Panc1 (cell line): ENCODE measurements at regions not wholly inside any gene's neighbourhood (a gene's known extent, or its start where the extent isn't known, plus 50 kb on each side); places are given as distances from the start of the nearest gene placed in this dataset.

ENCODE experiments used
- ATAC-seq: fragments of 200-7000 bp; cut with Tn5 transposase; 2 replicates; pipeline ENCODE4 v1.9.1; 2020; ENCODE audit warnings: mild to moderate bottlenecking, moderate library complexity
- BruUV-seq: library from RNA; stranded (reverse); fragments of 400-500 nt; replicated peaks from 2 replicates; lab custom pipeline; 2021; lab: Mats Ljungman, UMichigan
- CTCF ChIA-PET: fragments of 300-600 bp; sonication (Branson Sonifier 250); formaldehyde crosslinking; loops from one replicate; lab custom pipeline; 2022; ENCODE audit warnings: antibody characterized with exemption; lab: Charles Lee
- POLR2A ChIA-PET: fragments of 300-600 bp; sonication (Branson Sonifier 250); formaldehyde crosslinking; loops from one replicate; lab custom pipeline; 2022; ENCODE audit warnings: antibody characterized with exemption; lab: Charles Lee
- DNase-seq: peaks from one replicate; pipeline ENCODE4 v3.0.0-alpha.2; 2010; ENCODE audit warnings: low read depth, low spot score
- H3K27ac ChIP-seq: 2 replicates; pipeline ENCODE4 v1.5.1; 2011; ENCODE audit warnings: mild to moderate bottlenecking, low read length, inconsistent platforms
- H3K27me3 ChIP-seq: fragments of 200-500 bp; sonication (Bioruptor generic); 2 replicates; pipeline ENCODE4 v1.6.0; 2014; ENCODE audit warnings: low read length, inconsistent platforms; ENCODE audit not compliant: control insufficient read depth, insufficient read depth
- H3K36me3 ChIP-seq: fragments of 200-500 bp; sonication (Bioruptor generic); 2 replicates; pipeline ENCODE4 v1.5.1; 2014; ENCODE audit warnings: inconsistent platforms, mild to moderate bottlenecking, low read length, moderate library complexity; ENCODE audit not compliant: control insufficient read depth, insufficient read depth
- H3K4me1 ChIP-seq: 2 replicates; pipeline ENCODE4 v1.5.1; 2011; ENCODE audit warnings: inconsistent platforms, mild to moderate bottlenecking, low read length, moderate library complexity; ENCODE audit not compliant: control insufficient read depth, insufficient read depth
- H3K4me3 ChIP-seq, 2 experiments: 2 replicates each; pipeline ENCODE4 v1.5.1; 2011 to 2012; ENCODE audit warnings: low read depth in 2 of 2, low read length in 2 of 2, mild to moderate bottlenecking in 2 of 2, inconsistent platforms in 1 of 2, moderate library complexity in 1 of 2
- H3K9me3 ChIP-seq: fragments of 200-500 bp; sonication (Bioruptor generic); 2 replicates; pipeline ENCODE4 v1.5.1; 2014; ENCODE audit warnings: low read depth, mild to moderate bottlenecking, inconsistent platforms, low read length, moderate library complexity; ENCODE audit not compliant: control insufficient read depth, insufficient read depth
- CTCF ChIP-seq: fragments of 450-650 bp; IDR thresholded peaks from 2 replicates; pipeline ENCODE4 v1.5.1; 2017; ENCODE audit warnings: mild to moderate bottlenecking
- POLR2AphosphoS5 ChIP-seq: IDR thresholded peaks from 2 replicates; pipeline ENCODE4 v1.6.1; 2012; ENCODE audit warnings: mild to moderate bottlenecking, low read depth, low read length, moderate library complexity
- SIN3A ChIP-seq: IDR thresholded peaks from 2 replicates; pipeline ENCODE4 v1.6.1; 2012; ENCODE audit warnings: low read depth, mild to moderate bottlenecking, low read length, moderate library complexity, borderline replicate concordance; ENCODE audit not compliant: insufficient read depth
- TCF7L2 ChIP-seq: IDR thresholded peaks from 2 replicates; pipeline ENCODE4 v1.6.1; 2011; ENCODE audit warnings: mild to moderate bottlenecking, low read depth, low read length, inconsistent platforms
- in situ Hi-C: cut with HindIII; loops from 2 replicates; pipeline ENCODE4 v1.10.0; 2016; ENCODE audit warnings: low sequenced_read_pairs, low pct_unique_long_range_greater_than_20kb
- intact Hi-C: fragments of 100-400 bp; cut with micrococcal nuclease; formaldehyde crosslinking; loops from one replicate; pipeline ENCODE4 v1.10.0; 2022; ENCODE audit not compliant: unreplicated experiment
- TF ChIP-seq, protein P1 (sequence below), 2 experiments: IDR thresholded peaks; 2 replicates each; pipeline ENCODE4 v1.6.1; 2011 to 2012; ENCODE audit warnings: low read depth in 2 of 2, control low read depth in 1 of 2, low read length in 1 of 2, mild to moderate bottlenecking in 1 of 2, moderate library complexity in 1 of 2; ENCODE audit not compliant: insufficient read depth in 1 of 2

- H3K4me1 ChIP-seq: no peaks in the 10 kb centered on the region
- H3K36me3 ChIP-seq: no peaks in the 10 kb centered on the region
- H3K27me3 ChIP-seq: no peaks in the 10 kb centered on the region
- H3K9me3 ChIP-seq: no peaks in the 10 kb centered on the region
- ChIA-PET CTCF (no interaction called here), POLR2A (no interaction called here)
- BruUV-seq: no TSS peak
- in situ Hi-C loops: no loop called here
- H3K27ac ChIP-seq: no peak overlapping the region
- TF ChIP-seq, protein P1, sequence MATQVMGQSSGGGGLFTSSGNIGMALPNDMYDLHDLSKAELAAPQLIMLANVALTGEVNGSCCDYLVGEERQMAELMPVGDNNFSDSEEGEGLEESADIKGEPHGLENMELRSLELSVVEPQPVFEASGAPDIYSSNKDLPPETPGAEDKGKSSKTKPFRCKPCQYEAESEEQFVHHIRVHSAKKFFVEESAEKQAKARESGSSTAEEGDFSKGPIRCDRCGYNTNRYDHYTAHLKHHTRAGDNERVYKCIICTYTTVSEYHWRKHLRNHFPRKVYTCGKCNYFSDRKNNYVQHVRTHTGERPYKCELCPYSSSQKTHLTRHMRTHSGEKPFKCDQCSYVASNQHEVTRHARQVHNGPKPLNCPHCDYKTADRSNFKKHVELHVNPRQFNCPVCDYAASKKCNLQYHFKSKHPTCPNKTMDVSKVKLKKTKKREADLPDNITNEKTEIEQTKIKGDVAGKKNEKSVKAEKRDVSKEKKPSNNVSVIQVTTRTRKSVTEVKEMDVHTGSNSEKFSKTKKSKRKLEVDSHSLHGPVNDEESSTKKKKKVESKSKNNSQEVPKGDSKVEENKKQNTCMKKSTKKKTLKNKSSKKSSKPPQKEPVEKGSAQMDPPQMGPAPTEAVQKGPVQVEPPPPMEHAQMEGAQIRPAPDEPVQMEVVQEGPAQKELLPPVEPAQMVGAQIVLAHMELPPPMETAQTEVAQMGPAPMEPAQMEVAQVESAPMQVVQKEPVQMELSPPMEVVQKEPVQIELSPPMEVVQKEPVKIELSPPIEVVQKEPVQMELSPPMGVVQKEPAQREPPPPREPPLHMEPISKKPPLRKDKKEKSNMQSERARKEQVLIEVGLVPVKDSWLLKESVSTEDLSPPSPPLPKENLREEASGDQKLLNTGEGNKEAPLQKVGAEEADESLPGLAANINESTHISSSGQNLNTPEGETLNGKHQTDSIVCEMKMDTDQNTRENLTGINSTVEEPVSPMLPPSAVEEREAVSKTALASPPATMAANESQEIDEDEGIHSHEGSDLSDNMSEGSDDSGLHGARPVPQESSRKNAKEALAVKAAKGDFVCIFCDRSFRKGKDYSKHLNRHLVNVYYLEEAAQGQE (IDR thresholded peaks at IDR 0.05; ENCODE audit: insufficient read depth in 1 of 2, low read depth in 2 of 2, low read length in 1 of 2): no peak
- TF ChIP-seq CTCF (no peak), TCF7L2 (no peak), POLR2AphosphoS5 (no peak), SIN3A (no peak)
- no peak overlapping the region for H3K4me3 ChIP-seq
- ATAC-seq (no peak), DNase-seq (no peak)
- intact Hi-C loops: no loop called here
Observed at GRCh38 chr2:143948710-143949109, 571.2 kb downstream of the ZEB2 start.

GRCh38 chr2:143946436-143947391 is 573.2 kb downstream of the ZEB2 start:
- no peak overlapping the region for H3K4me3 ChIP-seq
- no peak overlapping the region for H3K27ac ChIP-seq
- ChIA-PET CTCF (no interaction called here), POLR2A (no interaction called here)
- H3K9me3 ChIP-seq: no peaks in the 10 kb centered on the region
- ATAC-seq (no peak), DNase-seq (no peak)
- no peaks in the 10 kb centered on the region for H3K4me1 ChIP-seq
- intact Hi-C loops (no loop called here), in situ Hi-C loops (no loop called here)
- BruUV-seq: no TSS peak
- no peaks in the 10 kb centered on the region for H3K27me3 ChIP-seq
- H3K36me3 ChIP-seq: no peaks in the 10 kb centered on the region
- no peak for TF ChIP-seq POLR2AphosphoS5
- TF ChIP-seq SIN3A: no peak
- TF ChIP-seq, protein P1 (IDR thresholded peaks at IDR 0.05; ENCODE audit: insufficient read depth in 1 of 2, low read depth in 2 of 2, low read length in 1 of 2): no peak
- no peak for TF ChIP-seq TCF7L2
- TF ChIP-seq CTCF: no peak
